HUES64 (cell line): ENCODE measurements at regions not wholly inside any gene's neighbourhood (a gene's known extent, or its start where the extent isn't known, plus 50 kb on each side); places are given as distances from the start of the nearest gene placed in this dataset.
A peak's percentile ranks its signal among the peaks of the same experiment; 100 is the strongest.

Experiments
- H3K27ac ChIP-seq: 2 replicates; pipeline ENCODE4 v1.7.0; 2013; ENCODE audit warnings: low read depth, low read length, inconsistent platforms
- H3K27me3 ChIP-seq: 2 replicates; pipeline ENCODE4 v1.6.1; 2013; ENCODE audit warnings: mild to moderate bottlenecking, low read length; ENCODE audit not compliant: insufficient read depth
- H3K36me3 ChIP-seq: 2 replicates; pipeline ENCODE4 v1.6.1; 2013; ENCODE audit warnings: mild to moderate bottlenecking, low read length; ENCODE audit not compliant: insufficient read depth
- H3K4me1 ChIP-seq: 2 replicates; pipeline ENCODE4 v1.6.1; 2013; ENCODE audit warnings: mild to moderate bottlenecking, low read length, moderate library complexity; ENCODE audit not compliant: insufficient read depth
- H3K4me3 ChIP-seq: 2 replicates; pipeline ENCODE4 v1.5.1; 2013; ENCODE audit warnings: mild to moderate bottlenecking, low read length, moderate library complexity
- H3K9ac ChIP-seq: 2 replicates; pipeline ENCODE4 v1.6.1; 2013; ENCODE audit warnings: mild to moderate bottlenecking, low read depth, low read length
- H3K9me3 ChIP-seq: 2 replicates; pipeline ENCODE4 v1.6.1; 2013; ENCODE audit warnings: low read depth, low read length; ENCODE audit not compliant: insufficient read depth
- WGBS: fragments of 150-250, 120-280 bp; methylation state at CpG from one replicate; pipeline ENCODE4 v1.1.7; 2013; ENCODE audit warnings: missing lambda C conversion rate; 5-methylcytosine and 5-hydroxymethylcytosine counted together

- H3K4me1 ChIP-seq: no peaks in the 10 kb centered on the region
- H3K27ac ChIP-seq: no peak overlapping the region
- no peak overlapping the region for H3K9ac ChIP-seq
- WGBS: 91% methylated on average over 1 of the region's 3 CpGs
- no peaks in the 10 kb centered on the region for H3K36me3 ChIP-seq
- H3K9me3 ChIP-seq: peaks cover 17% of the 10 kb centered on the region
- no peaks in the 10 kb centered on the region for H3K27me3 ChIP-seq
- no peak overlapping the region for H3K4me3 ChIP-seq
Measured at GRCh38 chr12:24386836-24387235, 437.4 kb upstream of the SOX5 start.

GRCh38 chr12:24381790-24382189 is 432.3 kb upstream of the SOX5 start:
- Histone ChIP-seq H3K4me1 (peaks cover 43% of the 10 kb centered on the region), H3K9ac (no peak overlapping the region), H3K27me3 (no peaks in the 10 kb centered on the region), H3K9me3 (no peaks in the 10 kb centered on the region), H3K27ac (no peak overlapping the region), H3K4me3 (no peak overlapping the region), H3K36me3 (no peaks in the 10 kb centered on the region)
- WGBS: 98% methylated on average over 2 of the region's 3 CpGs

- no peak overlapping the region for H3K4me3 ChIP-seq
- H3K27me3 ChIP-seq: no peaks in the 10 kb centered on the region
- H3K27ac ChIP-seq: peak overlapping the region; percentile 77; the same call in 1 of the 2 replicates
- peaks cover 43% of the 10 kb centered on the region for H3K4me1 ChIP-seq
- WGBS: 39% methylated on average over 5 of the region's 5 CpGs
- H3K36me3 ChIP-seq: no peaks in the 10 kb centered on the region
- H3K9me3 ChIP-seq: no peaks in the 10 kb centered on the region
- no peak overlapping the region for H3K9ac ChIP-seq
Measured at GRCh38 chr12:24379861-24380521, 430.5 kb upstream of the SOX5 start.

GRCh38 chr12:24379433-24379832 is 430.0 kb upstream of the SOX5 start:
- H3K9me3 ChIP-seq: no peaks in the 10 kb centered on the region
- no peaks in the 10 kb centered on the region for H3K27me3 ChIP-seq
- WGBS: 48% methylated on average over 3 of the region's 3 CpGs
- H3K36me3 ChIP-seq: no peaks in the 10 kb centered on the region
- H3K27ac ChIP-seq: peak overlapping the region; percentile 77; the same call in 1 of the 2 replicates
- peaks cover 43% of the 10 kb centered on the region for H3K4me1 ChIP-seq
- no peak overlapping the region for H3K9ac ChIP-seq
- no peak overlapping the region for H3K4me3 ChIP-seq

GRCh38 chr12:24378548-24379407 is 429.3 kb upstream of the SOX5 start:
- H3K9ac ChIP-seq: no peak overlapping the region
- peaks cover 43% of the 10 kb centered on the region for H3K4me1 ChIP-seq
- H3K9me3 ChIP-seq: no peaks in the 10 kb centered on the region
- H3K27ac ChIP-seq: peak overlapping the region; percentile 58; the same call in 1 of the 2 replicates
- H3K4me3 ChIP-seq: no peak overlapping the region
- H3K27me3 ChIP-seq: no peaks in the 10 kb centered on the region
- H3K36me3 ChIP-seq: no peaks in the 10 kb centered on the region
- 49% methylated on average over 10 of the region's 10 CpGs for WGBS

- Histone ChIP-seq H3K27me3 (no peaks in the 10 kb centered on the region), H3K4me3 (no peak overlapping the region), H3K4me1 (peaks cover 22% of the 10 kb centered on the region), H3K9me3 (no peaks in the 10 kb centered on the region), H3K27ac (no peak overlapping the region), H3K9ac (no peak overlapping the region), H3K36me3 (no peaks in the 10 kb centered on the region)
Measured at GRCh38 chr12:24374452-24374851, 425.0 kb upstream of the SOX5 start.

GRCh38 chr12:24373004-24373403 is 423.5 kb upstream of the SOX5 start:
- H3K27ac ChIP-seq: no peak overlapping the region
- WGBS: 93% methylated on average over 3 of the region's 3 CpGs
- no peaks in the 10 kb centered on the region for H3K36me3 ChIP-seq
- H3K9ac ChIP-seq: no peak overlapping the region
- H3K9me3 ChIP-seq: no peaks in the 10 kb centered on the region
- H3K4me3 ChIP-seq: no peak overlapping the region
- no peaks in the 10 kb centered on the region for H3K27me3 ChIP-seq
- peaks cover 8% of the 10 kb centered on the region for H3K4me1 ChIP-seq

- no peak overlapping the region for H3K4me3 ChIP-seq
- no peaks in the 10 kb centered on the region for H3K36me3 ChIP-seq
- 100% methylated on average over 1 of the region's 1 CpG for WGBS
- peaks cover 9% of the 10 kb centered on the region for H3K4me1 ChIP-seq
- no peaks in the 10 kb centered on the region for H3K27me3 ChIP-seq
- H3K9me3 ChIP-seq: no peaks in the 10 kb centered on the region
- no peak overlapping the region for H3K27ac ChIP-seq
- H3K9ac ChIP-seq: no peak overlapping the region
Measured at GRCh38 chr12:24366514-24366913, 417.0 kb upstream of the SOX5 start.

- Histone ChIP-seq H3K4me1 (peaks cover 9% of the 10 kb centered on the region), H3K27ac (no peak overlapping the region), H3K4me3 (no peak overlapping the region), H3K9me3 (no peaks in the 10 kb centered on the region), H3K9ac (no peak overlapping the region), H3K27me3 (no peaks in the 10 kb centered on the region), H3K36me3 (no peaks in the 10 kb centered on the region)
- WGBS: 73% methylated on average over 2 of the region's 2 CpGs
Measured at GRCh38 chr12:24364921-24365320, 415.5 kb upstream of the SOX5 start.

GRCh38 chr12:24363177-24363754 is 413.8 kb upstream of the SOX5 start:
- Histone ChIP-seq H3K9me3 (no peaks in the 10 kb centered on the region), H3K36me3 (no peaks in the 10 kb centered on the region), H3K9ac (no peak overlapping the region), H3K27me3 (no peaks in the 10 kb centered on the region), H3K4me1 (peaks cover 9% of the 10 kb centered on the region), H3K27ac (no peak overlapping the region), H3K4me3 (no peak overlapping the region)
- 98% methylated on average over 2 of the region's 3 CpGs for WGBS

- Histone ChIP-seq H3K4me1 (peaks cover 9% of the 10 kb centered on the region), H3K36me3 (no peaks in the 10 kb centered on the region), H3K27me3 (no peaks in the 10 kb centered on the region), H3K9ac (no peak overlapping the region), H3K27ac (no peak overlapping the region), H3K9me3 (no peaks in the 10 kb centered on the region), H3K4me3 (no peak overlapping the region)
- 98% methylated on average over 6 of the region's 6 CpGs for WGBS
Measured at GRCh38 chr12:24361877-24362580, 412.6 kb upstream of the SOX5 start.
